ENCODE measurements at regions not wholly inside any gene's neighbourhood (a gene's known extent, or its start where the extent isn't known, plus 50 kb on each side); places are given as distances from the start of the nearest gene placed in this dataset.

- no peak for DNase-seq (ENCODE audit: low spot score)
Observed at GRCh38 chr4:181418496-181418895, 824.7 kb upstream of the TENM3 start.

- no peak for DNase-seq (ENCODE audit: low spot score)
Observed at GRCh38 chr4:181420950-181421349, 822.3 kb upstream of the TENM3 start.

GRCh38 chr4:181424362-181425016 is 818.7 kb upstream of the TENM3 start:
- no peak for DNase-seq (ENCODE audit: low spot score)

GRCh38 chr4:181427076-181427475 is 816.1 kb upstream of the TENM3 start:
- DNase-seq (ENCODE audit: low spot score), result no peak

- no peak for DNase-seq (ENCODE audit: low spot score)
Observed at GRCh38 chr4:181431006-181431405, 812.2 kb upstream of the TENM3 start.

- DNase-seq (ENCODE audit: low spot score), result no peak
Observed at GRCh38 chr4:181431661-181432060, 811.5 kb upstream of the TENM3 start.

- DNase-seq (ENCODE audit: low spot score), result no peak
Observed at GRCh38 chr4:181432335-181432734, 810.9 kb upstream of the TENM3 start.

GRCh38 chr4:181437895-181438294 is 805.3 kb upstream of the TENM3 start:
- no peak for DNase-seq (ENCODE audit: low spot score)

- no peak for DNase-seq (ENCODE audit: low spot score)
Observed at GRCh38 chr4:181438641-181439040, 804.6 kb upstream of the TENM3 start.

GRCh38 chr4:181443021-181443420 is 800.2 kb upstream of the TENM3 start:
- no peak for DNase-seq (ENCODE audit: low spot score)

GRCh38 chr4:181465826-181466225 is 777.4 kb upstream of the TENM3 start:
- DNase-seq (ENCODE audit: low spot score), result no peak

- no peak for DNase-seq (ENCODE audit: low spot score)
Observed at GRCh38 chr4:181468451-181468850, 774.8 kb upstream of the TENM3 start.

GRCh38 chr4:181470306-181470705 is 772.9 kb upstream of the TENM3 start:
- DNase-seq (ENCODE audit: low spot score), result no peak

- no peak for DNase-seq (ENCODE audit: low spot score)
Observed at GRCh38 chr4:181475359-181475758, 767.8 kb upstream of the TENM3 start.

- DNase-seq (ENCODE audit: low spot score), result no peak
Observed at GRCh38 chr4:181475781-181476507, 767.3 kb upstream of the TENM3 start.

- no peak for DNase-seq (ENCODE audit: low spot score)
Observed at GRCh38 chr4:181476508-181476890, 766.7 kb upstream of the TENM3 start.

GRCh38 chr4:181477591-181477990 is 765.6 kb upstream of the TENM3 start:
- no peak for DNase-seq (ENCODE audit: low spot score)

GRCh38 chr4:181478656-181479055 is 764.5 kb upstream of the TENM3 start:
- no peak for DNase-seq (ENCODE audit: low spot score)

GRCh38 chr4:181479141-181479540 is 764.1 kb upstream of the TENM3 start:
- DNase-seq (ENCODE audit: low spot score), result no peak

GRCh38 chr4:181484396-181484795 is 758.8 kb upstream of the TENM3 start:
- no peak for DNase-seq (ENCODE audit: low spot score)

- DNase-seq (ENCODE audit: low spot score), result no peak
Observed at GRCh38 chr4:181488926-181489325, 754.3 kb upstream of the TENM3 start.

GRCh38 chr4:181498148-181498547 is 745.1 kb upstream of the TENM3 start:
- DNase-seq (ENCODE audit: low spot score), result no peak

GRCh38 chr4:181502611-181503010 is 740.6 kb upstream of the TENM3 start:
- DNase-seq (ENCODE audit: low spot score), result no peak

All from left forelimb (tissue), 1 donor.